HFFc6 (cell line): ENCODE measurements at regions not wholly inside any gene's neighbourhood (a gene's known extent, or its start where the extent isn't known, plus 50 kb on each side); places are given as distances from the start of the nearest gene placed in this dataset.

ENCODE experiments used
- DNase-seq: peaks from one replicate; pipeline ENCODE4 v3.0.0-alpha.2; 2018
- H3K27ac Mint-ChIP-seq: 2 replicates; pipeline ENCODE4 v1.8.0; 2020; ENCODE audit warnings: mild to moderate bottlenecking, mixed read lengths
- H3K27me3 Mint-ChIP-seq: 2 replicates; pipeline ENCODE4 v1.8.0; 2021; ENCODE audit warnings: mild to moderate bottlenecking, moderate library complexity, mixed read lengths; ENCODE audit not compliant: insufficient read depth
- H3K36me3 Mint-ChIP-seq: 2 replicates; pipeline ENCODE4 v1.8.0; 2021; ENCODE audit warnings: low read depth, mixed read lengths
- H3K4me1 Mint-ChIP-seq: 2 replicates; pipeline ENCODE4 v1.8.0; 2020; ENCODE audit warnings: low read depth, mixed read lengths
- H3K4me3 Mint-ChIP-seq: 2 replicates; pipeline ENCODE4 v1.8.0; 2020; ENCODE audit warnings: mild to moderate bottlenecking, moderate library complexity, mixed read lengths
- H3K9me3 Mint-ChIP-seq: 2 replicates; pipeline ENCODE4 v1.8.0; 2020; ENCODE audit warnings: mild to moderate bottlenecking, mixed read lengths
- CTCF ChIP-seq: fragments of 200-600 bp; sonication (generic); IDR thresholded peaks from 2 replicates; pipeline ENCODE4 v1.5.0; 2021; ENCODE audit warnings: antibody characterized with exemption, mild to moderate bottlenecking

GRCh38 chr15:69538379-69538778, 85.8 kb downstream of the RPLP1 start:
- peaks cover 11% of the 10 kb centered on the region for H3K4me1 Mint-ChIP-seq
- no peaks in the 10 kb centered on the region for H3K36me3 Mint-ChIP-seq
- no peak overlapping the region for H3K27ac Mint-ChIP-seq
- no peaks in the 10 kb centered on the region for H3K9me3 Mint-ChIP-seq
- no peak for DNase-seq
- peaks cover 42% of the 10 kb centered on the region for H3K27me3 Mint-ChIP-seq
- no peak overlapping the region for H3K4me3 Mint-ChIP-seq
- TF ChIP-seq CTCF = no peak

DNA sequence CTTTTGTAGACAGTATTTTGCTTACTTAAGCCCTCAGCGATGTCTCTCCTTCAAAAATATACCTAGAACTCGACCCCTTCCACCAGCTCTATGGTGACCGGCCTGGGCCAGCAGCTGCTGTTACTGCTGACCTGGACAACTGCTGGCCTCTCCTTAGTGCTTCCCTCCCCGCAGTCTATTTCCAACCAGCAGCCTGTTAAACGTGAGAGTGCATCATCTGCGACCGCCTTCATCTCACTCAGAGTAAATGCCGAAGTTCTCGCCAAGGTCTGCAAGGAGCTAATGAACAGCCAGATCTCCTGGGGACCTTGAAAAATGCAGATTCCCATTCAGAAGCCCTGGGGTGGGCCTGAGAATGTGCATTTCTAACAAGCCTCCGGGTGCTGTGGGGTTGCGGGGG, 86.7 kb downstream of the RPLP1 start:
- H3K4me1 Mint-ChIP-seq = peaks cover 11% of the 10 kb centered on the region
- TF ChIP-seq CTCF = no peak
- DNase-seq = no peak
- H3K4me3 Mint-ChIP-seq = no peak overlapping the region
- H3K27me3 Mint-ChIP-seq = peaks cover 45% of the 10 kb centered on the region
- H3K9me3 Mint-ChIP-seq = no peaks in the 10 kb centered on the region
- H3K27ac Mint-ChIP-seq = no peak overlapping the region
- H3K36me3 Mint-ChIP-seq = no peaks in the 10 kb centered on the region

GRCh38 chr15:69540622-69541021, 88.0 kb downstream of the RPLP1 start:
- H3K9me3 Mint-ChIP-seq = no peaks in the 10 kb centered on the region
- no peak overlapping the region for H3K4me3 Mint-ChIP-seq
- DNase-seq = no peak
- TF ChIP-seq CTCF = no peak
- H3K36me3 Mint-ChIP-seq = no peaks in the 10 kb centered on the region
- peaks cover 52% of the 10 kb centered on the region for H3K27me3 Mint-ChIP-seq
- no peak overlapping the region for H3K27ac Mint-ChIP-seq
- peaks cover 2% of the 10 kb centered on the region for H3K4me1 Mint-ChIP-seq

DNA sequence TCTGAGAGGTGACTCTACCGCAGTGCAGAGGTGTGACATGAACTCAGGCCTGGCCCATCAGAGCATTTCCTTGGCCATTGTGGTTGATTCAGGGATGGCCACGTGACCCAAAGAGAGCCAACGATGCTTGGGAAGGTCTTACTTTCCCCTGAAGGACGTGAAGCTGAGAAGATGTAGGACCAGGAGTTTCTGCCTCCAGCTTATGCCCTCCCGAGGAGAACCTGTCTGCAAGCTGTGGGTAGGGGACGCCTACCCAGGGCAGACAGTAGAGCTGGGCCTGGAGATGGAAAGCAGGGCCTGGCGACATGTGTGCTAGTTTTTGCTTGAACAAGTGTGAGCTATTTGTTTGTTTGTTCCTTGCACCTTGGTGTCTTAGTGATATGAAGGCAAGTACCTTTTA, 89.4 kb downstream of the RPLP1 start:
- no peak overlapping the region for H3K4me3 Mint-ChIP-seq
- H3K36me3 Mint-ChIP-seq = no peaks in the 10 kb centered on the region
- no peaks in the 10 kb centered on the region for H3K4me1 Mint-ChIP-seq
- no peak for TF ChIP-seq CTCF
- H3K27ac Mint-ChIP-seq = no peak overlapping the region
- no peak for DNase-seq
- H3K9me3 Mint-ChIP-seq = no peaks in the 10 kb centered on the region
- H3K27me3 Mint-ChIP-seq = peaks cover 55% of the 10 kb centered on the region

GRCh38 chr15:69543681-69544364, 91.2 kb downstream of the RPLP1 start:
- H3K4me3 Mint-ChIP-seq = no peak overlapping the region
- peaks cover 55% of the 10 kb centered on the region for H3K27me3 Mint-ChIP-seq
- no peaks in the 10 kb centered on the region for H3K36me3 Mint-ChIP-seq
- TF ChIP-seq CTCF = no peak
- no peak for DNase-seq
- H3K4me1 Mint-ChIP-seq = no peaks in the 10 kb centered on the region
- no peaks in the 10 kb centered on the region for H3K9me3 Mint-ChIP-seq
- no peak overlapping the region for H3K27ac Mint-ChIP-seq
